NCI-H2107 treated with DMSO at 0.1 percent for 48 hours (cell line): ENCODE measurements at regions not wholly inside any gene's neighbourhood (a gene's known extent, or its start where the extent isn't known, plus 50 kb on each side); places are given as distances from the start of the nearest gene placed in this dataset.
A peak's percentile ranks its signal among the peaks of the same experiment; 100 is the strongest.

Experiments used
- DNase-seq: peaks from one replicate; lab custom pipeline; 2025; ENCODE audit not compliant: unreplicated experiment; lab: John Stamatoyannopoulos, UW

- no peak for DNase-seq
These were observed 380.0 kb upstream of the GOLIM4 start for GRCh38 chr3:168475704-168476103.

- no peak for DNase-seq
These were observed 377.7 kb upstream of the GOLIM4 start for GRCh38 chr3:168473334-168473890.

GRCh38 chr3:168472783-168473182 lies 377.1 kb upstream of the GOLIM4 start:
- no peak for DNase-seq

- DNase-seq: no peak
These were observed 374.7 kb upstream of the GOLIM4 start for GRCh38 chr3:168470380-168470779.

GRCh38 chr3:168469436-168469835 lies 373.7 kb upstream of the GOLIM4 start:
- no peak for DNase-seq

- DNase-seq: peak; percentile 33
These were observed 371.5 kb upstream of the GOLIM4 start for GRCh38 chr3:168467115-168467714.

GRCh38 chr3:168461793-168462192 lies 366.1 kb upstream of the GOLIM4 start:
- DNase-seq: no peak

GRCh38 chr3:168459226-168459784 lies 363.6 kb upstream of the GOLIM4 start:
- no peak for DNase-seq

GRCh38 chr3:168457954-168458539 lies 362.3 kb upstream of the GOLIM4 start:
- no peak for DNase-seq

GRCh38 chr3:168455814-168456213 lies 360.1 kb upstream of the GOLIM4 start:
- no peak for DNase-seq

GRCh38 chr3:168453623-168454022 lies 357.9 kb upstream of the GOLIM4 start:
- DNase-seq: no peak

GRCh38 chr3:168443965-168444364 lies 348.2 kb upstream of the GOLIM4 start:
- no peak for DNase-seq

GRCh38 chr3:168442502-168442901 lies 346.8 kb upstream of the GOLIM4 start:
- DNase-seq: no peak

GRCh38 chr3:168436245-168436724 lies 340.6 kb upstream of the GOLIM4 start:
- DNase-seq: no peak

GRCh38 chr3:168431491-168431890 lies 335.8 kb upstream of the GOLIM4 start:
- no peak for DNase-seq

- DNase-seq: no peak
These were observed 332.2 kb upstream of the GOLIM4 start for GRCh38 chr3:168427835-168428475.

- no peak for DNase-seq
These were observed 331.4 kb upstream of the GOLIM4 start for GRCh38 chr3:168427156-168427555.

GRCh38 chr3:168425936-168426595 lies 330.3 kb upstream of the GOLIM4 start:
- no peak for DNase-seq

- DNase-seq: no peak
These were observed 328.5 kb upstream of the GOLIM4 start for GRCh38 chr3:168424059-168424734.

GRCh38 chr3:168422843-168423242 lies 327.1 kb upstream of the GOLIM4 start:
- no peak for DNase-seq

GRCh38 chr3:168419091-168419490 lies 323.4 kb upstream of the GOLIM4 start:
- DNase-seq: no peak
